H1 (cell line): ENCODE measurements at regions not wholly inside any gene's neighbourhood (a gene's known extent, or its start where the extent isn't known, plus 50 kb on each side); places are given as distances from the start of the nearest gene placed in this dataset.
A peak's percentile ranks its signal among the peaks of the same experiment; 100 is the strongest.

Experiments used
- CTCF ChIA-PET: fragments of 300-600 bp; sonication (Branson Sonifier 250); formaldehyde crosslinking; loops from one replicate; lab custom pipeline; 2021; ENCODE audit not compliant: partially characterized antibody; lab: Charles Lee
- POLR2A ChIA-PET: fragments of 300-600 bp; sonication (Branson Sonifier 250); formaldehyde crosslinking; loops from one replicate; lab custom pipeline; 2021; ENCODE audit warnings: inconsistent platforms; ENCODE audit not compliant: partially characterized antibody; lab: Charles Lee
- DNase-seq, 2 experiments: peaks; one replicate each; pipeline versions ENCODE4 v3.0.0 to v3.0.0-alpha.2; 2010 to 2022; ENCODE audit warnings: low spot score in 2 of 2, low read depth in 1 of 2, mixed read lengths in 1 of 2
- FAIRE-seq: peaks from 2 replicates; lab custom pipeline; 2011; peaks lifted over from hg19 to GRCh38; lab: Jason Lieb, UNC
- H2AFZ ChIP-seq: 2 replicates; pipeline ENCODE4 v1.8.1; 2012; ENCODE audit warnings: low read length, inconsistent platforms
- H2AK5ac ChIP-seq: 2 replicates; pipeline ENCODE4 v1.6.1; 2013; ENCODE audit warnings: low read depth, low read length
- H2BK120ac ChIP-seq: replicated peaks from 2 replicates; pipeline ENCODE3; 2013; ENCODE audit warnings: low read depth, low read length, inconsistent platforms
- H2BK12ac ChIP-seq: 2 replicates; pipeline ENCODE4 v1.6.1; 2013; ENCODE audit warnings: low read depth, low read length
- H2BK15ac ChIP-seq: 2 replicates; pipeline ENCODE4 v1.6.1; 2013; ENCODE audit warnings: low read length
- H2BK20ac ChIP-seq: 2 replicates; pipeline ENCODE4 v1.6.1; 2013; ENCODE audit warnings: low read length
- H2BK5ac ChIP-seq: 2 replicates; pipeline ENCODE4 v1.6.1; 2013; ENCODE audit warnings: low read depth, low read length
- H3K14ac ChIP-seq: 2 replicates; pipeline ENCODE4 v1.6.1; 2013; ENCODE audit warnings: inconsistent platforms; ENCODE audit not compliant: insufficient read length
- H3K18ac ChIP-seq: 2 replicates; pipeline ENCODE4 v1.6.1; 2013; ENCODE audit warnings: low read length; ENCODE audit errors: extremely low read depth
- H3K23ac ChIP-seq: 2 replicates; pipeline ENCODE4 v1.6.1; 2013; ENCODE audit warnings: inconsistent platforms; ENCODE audit not compliant: insufficient read length
- H3K23me2 ChIP-seq: 2 replicates; pipeline ENCODE4 v1.6.1; 2013; ENCODE audit warnings: low read depth, low read length
- H3K27ac ChIP-seq: 2 replicates; pipeline ENCODE4 v1.6.1; 2011; ENCODE audit warnings: low read depth, low read length, inconsistent platforms
- H3K27me3 ChIP-seq, 4 experiments: replicated peaks in 1 of 4; 1 replicate in 1 of 4; 2 replicates in 3 of 4; pipeline versions ENCODE4 v1.6.1 to v1.8.1; 2011 to 2013; ENCODE audit warnings: low read length in 3 of 4, mild to moderate bottlenecking in 3 of 4, inconsistent platforms in 2 of 4, mixed read lengths in 2 of 4, moderate library complexity in 1 of 4; ENCODE audit not compliant: control insufficient read depth in 3 of 4, insufficient read depth in 3 of 4; ENCODE audit errors: extremely low read depth in 1 of 4
- H3K36me3 ChIP-seq, 4 experiments: 2 replicates each; pipeline versions ENCODE4 v1.6.1 to v1.8.1; 2011 to 2013; ENCODE audit warnings: mild to moderate bottlenecking in 4 of 4, low read length in 3 of 4, moderate library complexity in 2 of 4, control low read depth in 1 of 4, inconsistent platforms in 1 of 4; ENCODE audit not compliant: insufficient read depth in 4 of 4, control insufficient read depth in 2 of 4
- H3K4ac ChIP-seq: replicated peaks from 2 replicates; pipeline ENCODE3; 2013; ENCODE audit warnings: low read length, low read depth, mixed read lengths, inconsistent platforms; ENCODE audit not compliant: insufficient read length
- H3K4me1 ChIP-seq, 4 experiments: replicated peaks in 1 of 4; 1 replicate in 1 of 4; 2 replicates in 3 of 4; pipeline versions ENCODE4 v1.6.1 to v1.8.1; 2011 to 2013; ENCODE audit warnings: low read length in 3 of 4, inconsistent platforms in 2 of 4, mixed read lengths in 1 of 4; ENCODE audit not compliant: insufficient read depth in 4 of 4, control insufficient read depth in 3 of 4
- H3K4me2 ChIP-seq, 2 experiments: 2 replicates each; pipeline versions ENCODE4 v1.6.1 to v1.8.1; 2011 to 2013; ENCODE audit warnings: low read depth in 2 of 2, low read length in 2 of 2, control low read depth in 1 of 2, inconsistent platforms in 1 of 2, mild to moderate bottlenecking in 1 of 2; ENCODE audit not compliant: insufficient read depth in 1 of 2
- H3K4me3 ChIP-seq, 4 experiments: fragments of 200-600, 300-600 bp in 1 of 4; sonication (generic), shearing (Covaris generic), sonication (Bioruptor Twin) in 1 of 4; 2 replicates each; pipeline versions ENCODE4 v1.5.1 to v1.8.1; 2011 to 2016; ENCODE audit warnings: low read length in 4 of 4, low read depth in 3 of 4, control low read depth in 2 of 4, inconsistent platforms in 2 of 4, mild to moderate bottlenecking in 2 of 4, mixed read lengths in 1 of 4, moderate library complexity in 1 of 4; ENCODE audit not compliant: insufficient read depth in 2 of 4; ENCODE audit errors: extremely low read depth in 1 of 4
- H3K56ac ChIP-seq: replicated peaks from 2 replicates; pipeline ENCODE3; 2013; ENCODE audit warnings: low read depth, mild to moderate bottlenecking, mixed read lengths, low read length, inconsistent platforms; ENCODE audit not compliant: insufficient read length
- H3K79me1 ChIP-seq: 2 replicates; pipeline ENCODE4 v1.6.1; 2013; ENCODE audit warnings: low read depth, low read length, control low read depth
- H3K79me2 ChIP-seq, 2 experiments: 2 replicates each; pipeline versions ENCODE4 v1.6.1 to v1.8.1; 2012 to 2013; ENCODE audit warnings: low read length in 2 of 2, mild to moderate bottlenecking in 2 of 2, inconsistent platforms in 1 of 2; ENCODE audit not compliant: insufficient read depth in 2 of 2, control insufficient read depth in 1 of 2
- H3K9ac ChIP-seq, 4 experiments: replicated peaks in 1 of 4; 1 replicate in 1 of 4; 2 replicates in 3 of 4; pipeline versions ENCODE4 v1.6.1 to v1.8.1; 2011 to 2013; ENCODE audit warnings: low read depth in 3 of 4, low read length in 3 of 4, control low read depth in 2 of 4, mild to moderate bottlenecking in 2 of 4, moderate library complexity in 2 of 4, inconsistent platforms in 1 of 4; ENCODE audit errors: extremely low read depth in 1 of 4
- H3K9me3 ChIP-seq, 2 experiments: 2 replicates each; pipeline versions ENCODE4 v1.6.1 to v1.8.1; 2012 to 2013; ENCODE audit warnings: mild to moderate bottlenecking in 2 of 2, moderate library complexity in 2 of 2, control low read depth in 1 of 2, inconsistent platforms in 1 of 2, low read depth in 1 of 2, low read length in 1 of 2, mixed read lengths in 1 of 2; ENCODE audit not compliant: insufficient read depth in 2 of 2
- H4K20me1 ChIP-seq, 2 experiments: replicated peaks in 1 of 2; 2 replicates each; pipeline versions ENCODE3 to v1.8.1; 2011 to 2013; ENCODE audit warnings: inconsistent platforms in 2 of 2, low read length in 2 of 2, mild to moderate bottlenecking in 1 of 2; ENCODE audit not compliant: insufficient read depth in 2 of 2, control insufficient read depth in 1 of 2
- H4K5ac ChIP-seq: 2 replicates; pipeline ENCODE4 v1.6.1; 2013; ENCODE audit warnings: low read length, low read depth, mixed read lengths, inconsistent platforms; ENCODE audit not compliant: insufficient read length
- H4K8ac ChIP-seq: 2 replicates; pipeline ENCODE4 v1.8.0; 2013; ENCODE audit warnings: mild to moderate bottlenecking, moderate library complexity, low read length, inconsistent platforms; ENCODE audit not compliant: insufficient read depth; ENCODE audit errors: extremely low read depth
- H4K91ac ChIP-seq: replicated peaks from 2 replicates; pipeline ENCODE3; 2013; ENCODE audit warnings: low read length, mixed read lengths, inconsistent platforms; ENCODE audit not compliant: insufficient read length
- BRCA1 ChIP-seq: IDR thresholded peaks from 2 replicates; pipeline ENCODE4 v1.6.1; 2012; ENCODE audit warnings: low read depth, low read length, improper control_type of control experiment
- HDAC2 ChIP-seq, 2 experiments: fragments of 300-600 bp in 1 of 2; sonication (generic) in 1 of 2; IDR thresholded peaks; 2 replicates each; pipeline ENCODE4 v1.6.1; 2011 to 2012; ENCODE audit warnings: low read depth in 2 of 2, low read length in 2 of 2, mild to moderate bottlenecking in 2 of 2, moderate library complexity in 2 of 2, borderline replicate concordance in 1 of 2, inconsistent platforms in 1 of 2
- RNF2 ChIP-seq: fragments of 200-900, 300-1000 bp; sonication (generic); IDR thresholded peaks from 2 replicates; pipeline ENCODE4 v1.7.1; 2016; ENCODE audit warnings: borderline replicate concordance, low read depth, mild to moderate bottlenecking, antibody characterized with exemption, low read length; ENCODE audit not compliant: poor library complexity, severe bottlenecking; ENCODE audit errors: missing control alignments
- WGBS, 2 experiments: shearing (Covaris generic) in 1 of 2; methylation state at CpG; one replicate each; pipeline versions ENCODE4 v1.1.6 to v1.1.7; 2013 to 2015; ENCODE audit warnings: low lambda C conversion rate in 2 of 2, mixed read lengths in 2 of 2, inconsistent platforms in 1 of 2, low coverage in 1 of 2, missing lambda C conversion rate in 1 of 2; ENCODE audit not compliant: insufficient replicate concordance in 2 of 2, insufficient coverage in 1 of 2, insufficient read length in 1 of 2; ENCODE audit errors: extremely low coverage in 1 of 2, missing lambda C conversion rate in 1 of 2; 5-methylcytosine and 5-hydroxymethylcytosine counted together

DNA sequence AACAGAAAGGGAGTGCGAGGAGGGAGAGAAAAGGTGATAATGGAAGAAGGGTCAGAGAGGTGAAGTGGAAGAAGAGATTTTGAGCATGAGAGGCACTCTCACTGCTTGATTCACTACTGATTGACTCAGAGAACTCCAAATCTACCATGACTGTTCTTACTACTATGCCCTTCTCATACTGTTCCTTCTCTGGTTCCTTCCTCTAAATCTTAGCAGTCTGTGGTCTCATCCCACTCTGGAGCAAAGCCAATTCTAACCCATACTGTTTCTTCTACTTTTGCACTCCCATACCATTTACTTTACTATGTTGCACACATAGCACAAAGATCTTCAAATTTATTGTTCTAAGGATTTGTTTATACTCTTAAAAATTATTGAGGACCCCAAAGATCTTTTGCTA lies 100.8 kb downstream of the DTWD1 start:
- Histone ChIP-seq H3K9ac (no peak overlapping the region), H2BK20ac (no peak overlapping the region)
- TF ChIP-seq HDAC2 (IDR thresholded peaks at IDR 0.05; ENCODE audit: borderline replicate concordance in 1 of 2, low read depth in 2 of 2, low read length in 2 of 2) (no peak), BRCA1 (no peak), RNF2 (no peak)
- TF ChIP-seq, all 59 proteins: peak for 0
- H3K4me3 ChIP-seq: no peak overlapping the region
- no peaks in the 10 kb centered on the region for H3K79me2 ChIP-seq
- no peaks in the 10 kb centered on the region for H3K27me3 ChIP-seq
- ChIA-PET CTCF (no interaction called here), POLR2A (no interaction called here)
- FAIRE-seq (no peak), DNase-seq (no peak)
- peak overlapping the region; percentile 57; the same call in 1 of the 2 replicates for H2AFZ ChIP-seq
- no peaks in the 10 kb centered on the region for H4K20me1 ChIP-seq
- no peak overlapping the region for H3K18ac ChIP-seq
- no peak overlapping the region for H3K23ac ChIP-seq
- H3K4me2 ChIP-seq: no peak overlapping the region
- no peak overlapping the region for H2BK12ac ChIP-seq
- H3K56ac ChIP-seq: no peak overlapping the region
- H3K4me1 ChIP-seq: no peaks in the 10 kb centered on the region
- H4K8ac ChIP-seq: no peak overlapping the region
- H2BK5ac ChIP-seq: no peak overlapping the region
- H4K91ac ChIP-seq: no peak overlapping the region
- no peaks in the 10 kb centered on the region for H3K36me3 ChIP-seq
- no peak overlapping the region for H3K14ac ChIP-seq
- H3K9me3 ChIP-seq: no peaks in the 10 kb centered on the region
- no peaks in the 10 kb centered on the region for H3K23me2 ChIP-seq
- no peak overlapping the region for H3K27ac ChIP-seq
- H2BK120ac ChIP-seq: no peak overlapping the region
- no peak overlapping the region for H2AK5ac ChIP-seq
- H4K5ac ChIP-seq: no peak overlapping the region
- H2BK15ac ChIP-seq: no peak overlapping the region
- 100% methylated on average over 1 of the region's 1 CpG for WGBS, 2 experiments
- no peaks in the 10 kb centered on the region for H3K79me1 ChIP-seq
- H3K4ac ChIP-seq: no peak overlapping the region
